ENCODE measurements at regions not wholly inside any gene's neighbourhood (a gene's known extent, or its start where the extent isn't known, plus 50 kb on each side); places are given as distances from the start of the nearest gene placed in this dataset.

DNA sequence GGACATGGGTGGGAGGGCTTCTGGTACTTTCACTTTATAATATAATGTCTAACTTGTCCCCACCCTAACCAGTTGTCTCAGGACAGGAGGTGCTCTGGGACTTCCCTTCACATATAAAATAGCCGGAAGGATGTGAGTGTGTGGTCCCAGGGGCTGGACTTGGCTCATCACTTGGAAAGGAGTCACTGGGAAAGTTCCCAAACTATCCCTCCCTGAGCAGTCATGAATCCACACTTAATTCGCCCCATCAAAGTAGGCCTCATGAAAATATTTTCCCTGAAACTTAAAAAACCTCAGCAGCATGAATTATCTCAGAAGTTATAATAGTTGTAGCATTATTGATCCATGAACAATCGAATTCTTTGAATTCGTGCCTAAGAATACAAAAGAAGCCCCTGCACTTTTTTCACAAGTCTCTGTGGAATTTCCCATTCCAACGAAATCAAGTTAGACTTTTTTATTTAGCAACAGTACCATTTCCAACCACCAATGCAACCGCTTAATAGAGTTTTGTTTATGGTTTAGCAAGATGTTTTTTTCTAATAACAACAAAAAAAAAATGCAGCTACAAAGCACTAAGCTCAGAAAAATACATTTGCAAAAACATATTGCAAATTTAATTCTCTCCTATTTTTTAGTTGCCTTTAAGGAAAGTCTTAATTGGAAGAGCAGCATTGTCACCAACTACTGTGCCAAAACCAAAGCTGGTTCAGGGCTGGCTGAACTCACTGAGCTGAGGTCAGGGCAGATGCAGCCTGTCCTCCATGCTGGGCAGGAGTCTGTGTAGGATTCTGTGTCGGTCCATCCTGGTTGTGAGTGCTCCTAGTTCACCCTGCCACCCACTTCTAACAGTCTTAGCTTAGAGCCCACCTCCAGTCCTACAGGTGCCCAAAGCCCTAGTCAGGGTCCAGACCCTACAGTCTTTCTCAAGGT, 68.8 kb upstream of the SPTBN1 start:
- H3K27me3 ChIP-seq, result no peaks in the 10 kb centered on the region
- no peaks in the 10 kb centered on the region for H3K79me2 ChIP-seq
- no peak overlapping the region for H3K27ac ChIP-seq
- no peaks in the 10 kb centered on the region for H3K36me3 ChIP-seq (replicated peaks; ENCODE audit: insufficient read depth, low read depth)
- H3K4me1 ChIP-seq (ENCODE audit: insufficient read depth), result no peaks in the 10 kb centered on the region
- H4K20me1 ChIP-seq (ENCODE audit: insufficient read depth, poor library complexity, severe bottlenecking), result no peaks in the 10 kb centered on the region
- WGBS (ENCODE audit: low lambda C conversion rate, missing lambda C conversion rate), result 89% methylated on average over 7 of the region's 7 CpGs
- DNase-seq (ENCODE audit: low spot score), result no peak
- TF ChIP-seq EZH2 (IDR thresholded peaks at IDR 0.05; ENCODE audit: borderline replicate concordance) (no peak), EZH2phosphoT487 (IDR thresholded peaks at IDR 0.05; ENCODE audit: low read depth, severe bottlenecking, unreplicated experiment) (no peak)
- TF ChIP-seq, protein P1, sequence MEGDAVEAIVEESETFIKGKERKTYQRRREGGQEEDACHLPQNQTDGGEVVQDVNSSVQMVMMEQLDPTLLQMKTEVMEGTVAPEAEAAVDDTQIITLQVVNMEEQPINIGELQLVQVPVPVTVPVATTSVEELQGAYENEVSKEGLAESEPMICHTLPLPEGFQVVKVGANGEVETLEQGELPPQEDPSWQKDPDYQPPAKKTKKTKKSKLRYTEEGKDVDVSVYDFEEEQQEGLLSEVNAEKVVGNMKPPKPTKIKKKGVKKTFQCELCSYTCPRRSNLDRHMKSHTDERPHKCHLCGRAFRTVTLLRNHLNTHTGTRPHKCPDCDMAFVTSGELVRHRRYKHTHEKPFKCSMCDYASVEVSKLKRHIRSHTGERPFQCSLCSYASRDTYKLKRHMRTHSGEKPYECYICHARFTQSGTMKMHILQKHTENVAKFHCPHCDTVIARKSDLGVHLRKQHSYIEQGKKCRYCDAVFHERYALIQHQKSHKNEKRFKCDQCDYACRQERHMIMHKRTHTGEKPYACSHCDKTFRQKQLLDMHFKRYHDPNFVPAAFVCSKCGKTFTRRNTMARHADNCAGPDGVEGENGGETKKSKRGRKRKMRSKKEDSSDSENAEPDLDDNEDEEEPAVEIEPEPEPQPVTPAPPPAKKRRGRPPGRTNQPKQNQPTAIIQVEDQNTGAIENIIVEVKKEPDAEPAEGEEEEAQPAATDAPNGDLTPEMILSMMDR (IDR thresholded peaks at IDR 0.05; ENCODE audit: poor library complexity), result no peak
- no peak overlapping the region for H3K4me2 ChIP-seq
- H3K4me3 ChIP-seq, result no peak overlapping the region
- no peaks in the 10 kb centered on the region for H3K9me2 ChIP-seq (replicated peaks; ENCODE audit: insufficient read depth)
- no peak overlapping the region for H2AFZ ChIP-seq
- H3K9me3 ChIP-seq (ENCODE audit: low read depth), result no peaks in the 10 kb centered on the region

DNA sequence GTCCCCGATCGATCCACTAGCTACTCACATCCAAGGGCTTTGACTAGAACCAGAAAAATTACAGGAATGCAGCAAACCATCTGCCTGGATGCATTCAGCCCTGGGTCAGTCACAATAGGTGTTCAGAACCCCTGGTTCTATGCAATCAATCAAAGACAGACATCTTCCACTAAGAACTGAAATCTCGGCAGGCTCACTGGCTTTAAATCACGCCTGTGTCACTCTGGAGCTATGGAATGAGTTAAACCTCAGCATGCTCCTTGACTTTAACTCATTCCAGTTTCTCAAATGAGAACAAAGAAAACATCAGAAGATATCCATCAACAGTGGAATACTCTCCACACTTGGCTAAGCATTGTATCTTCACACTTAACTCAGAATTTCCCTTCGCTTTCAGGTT, 68.1 kb upstream of the SPTBN1 start:
- Histone ChIP-seq H3K36me3 (replicated peaks; ENCODE audit: insufficient read depth, low read depth) (no peaks in the 10 kb centered on the region), H3K27ac (no peak overlapping the region), H4K20me1 (ENCODE audit: insufficient read depth, poor library complexity, severe bottlenecking) (no peaks in the 10 kb centered on the region), H3K79me2 (no peaks in the 10 kb centered on the region), H3K4me1 (ENCODE audit: insufficient read depth) (no peaks in the 10 kb centered on the region), H3K4me3 (no peak overlapping the region), H3K4me2 (no peak overlapping the region), H2AFZ (no peak overlapping the region), H3K27me3 (no peaks in the 10 kb centered on the region), H3K9me2 (replicated peaks; ENCODE audit: insufficient read depth) (no peaks in the 10 kb centered on the region), H3K9me3 (ENCODE audit: low read depth) (no peaks in the 10 kb centered on the region)
- WGBS (ENCODE audit: low lambda C conversion rate, missing lambda C conversion rate), result 76% methylated on average over 5 of the region's 5 CpGs
- TF ChIP-seq EZH2phosphoT487 (IDR thresholded peaks at IDR 0.05; ENCODE audit: low read depth, severe bottlenecking, unreplicated experiment) (no peak), EZH2 (IDR thresholded peaks at IDR 0.05; ENCODE audit: borderline replicate concordance) (no peak)
- TF ChIP-seq, protein P1 (IDR thresholded peaks at IDR 0.05; ENCODE audit: poor library complexity), result no peak
- no peak for DNase-seq (ENCODE audit: low spot score)

DNA sequence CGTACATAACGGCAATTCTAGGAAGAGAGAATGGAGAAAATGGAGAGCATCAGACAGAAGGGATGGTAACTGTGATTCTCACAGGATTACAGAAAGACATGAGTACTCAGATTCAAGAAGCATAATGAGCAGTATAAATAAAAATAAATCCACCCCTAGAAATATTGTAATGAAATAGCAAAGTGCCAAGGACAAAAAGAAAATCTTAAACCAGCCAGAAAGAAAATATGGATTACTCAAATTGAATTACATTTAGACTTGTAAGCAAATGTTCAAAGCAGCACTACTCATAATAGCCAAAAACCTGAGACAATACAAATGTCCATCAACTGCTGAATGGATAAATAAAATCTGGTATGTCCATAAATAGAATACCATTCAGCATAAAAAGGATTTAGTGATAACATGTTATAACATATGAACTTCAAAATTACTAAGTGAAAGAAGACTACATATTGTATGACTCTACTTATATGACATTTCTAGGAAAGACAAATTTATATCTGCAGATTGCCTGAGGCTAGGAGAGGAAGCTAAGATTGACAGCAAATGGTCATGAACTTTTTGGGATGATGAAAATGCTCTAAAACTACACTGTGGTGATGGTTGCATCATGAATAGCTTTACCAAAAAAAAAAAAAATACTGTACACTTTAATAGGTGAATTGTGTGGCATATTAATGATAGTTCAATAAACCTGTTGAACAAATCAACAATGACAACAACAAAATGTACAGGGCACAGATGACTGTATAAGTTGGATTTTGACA, 63.4 kb upstream of the SPTBN1 start:
- TF ChIP-seq, protein P1 (IDR thresholded peaks at IDR 0.05; ENCODE audit: poor library complexity), result no peak
- TF ChIP-seq EZH2 (IDR thresholded peaks at IDR 0.05; ENCODE audit: borderline replicate concordance), result no peak
- TF ChIP-seq EZH2phosphoT487 (IDR thresholded peaks at IDR 0.05; ENCODE audit: low read depth, severe bottlenecking, unreplicated experiment), result no peak
- DNase-seq (ENCODE audit: low spot score), result no peak
- WGBS (ENCODE audit: low lambda C conversion rate, missing lambda C conversion rate), result 94% methylated on average over 2 of the region's 2 CpGs

More for the DNA sequence above, 63.4 kb upstream of the SPTBN1 start:
- no peaks in the 10 kb centered on the region for H3K27me3 ChIP-seq
- no peaks in the 10 kb centered on the region for H3K9me3 ChIP-seq (ENCODE audit: low read depth)
- no peaks in the 10 kb centered on the region for H4K20me1 ChIP-seq (ENCODE audit: insufficient read depth, poor library complexity, severe bottlenecking)
- no peak overlapping the region for H3K4me2 ChIP-seq
- no peaks in the 10 kb centered on the region for H3K9me2 ChIP-seq (replicated peaks; ENCODE audit: insufficient read depth)
- no peak overlapping the region for H2AFZ ChIP-seq
- H3K36me3 ChIP-seq (replicated peaks; ENCODE audit: insufficient read depth, low read depth), result no peaks in the 10 kb centered on the region
- no peak overlapping the region for H3K4me3 ChIP-seq
- H3K79me2 ChIP-seq, result no peaks in the 10 kb centered on the region
- no peaks in the 10 kb centered on the region for H3K4me1 ChIP-seq (ENCODE audit: insufficient read depth)
- H3K27ac ChIP-seq, result no peak overlapping the region
